GM19468 (cell line): ENCODE measurements at regions not wholly inside any gene's neighbourhood (a gene's known extent, or its start where the extent isn't known, plus 50 kb on each side); places are given as distances from the start of the nearest gene placed in this dataset.

Experiments
- ATAC-seq: cut with Tn5 transposase; IDR thresholded peaks from one replicate; pipeline ENCODE4 v1.9.1; 2021; ENCODE audit warnings: mild to moderate bottlenecking, moderate library complexity, moderate number of reproducible peaks; ENCODE audit not compliant: unreplicated experiment; ENCODE audit errors: extremely low read depth

DNA sequence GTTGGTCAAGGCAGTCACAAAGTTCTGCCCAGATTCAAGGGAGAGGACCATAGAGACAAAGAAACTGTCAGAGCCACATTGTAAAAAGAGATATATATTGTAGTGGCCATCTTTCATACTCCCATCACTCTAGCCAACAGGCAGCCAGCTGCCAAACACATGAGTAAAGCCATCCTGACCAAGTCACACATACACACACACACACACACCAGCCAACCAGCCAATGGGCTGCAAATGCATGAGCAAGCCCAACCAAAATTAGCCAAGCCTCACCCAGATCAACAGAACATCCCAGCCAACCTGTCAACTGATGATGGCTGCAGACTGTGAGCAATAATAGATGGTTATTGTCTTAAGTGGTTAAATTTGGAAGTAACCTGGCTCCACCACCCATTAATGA is 120.7 kb downstream of the SEC16B start:
- no peak for ATAC-seq

DNA sequence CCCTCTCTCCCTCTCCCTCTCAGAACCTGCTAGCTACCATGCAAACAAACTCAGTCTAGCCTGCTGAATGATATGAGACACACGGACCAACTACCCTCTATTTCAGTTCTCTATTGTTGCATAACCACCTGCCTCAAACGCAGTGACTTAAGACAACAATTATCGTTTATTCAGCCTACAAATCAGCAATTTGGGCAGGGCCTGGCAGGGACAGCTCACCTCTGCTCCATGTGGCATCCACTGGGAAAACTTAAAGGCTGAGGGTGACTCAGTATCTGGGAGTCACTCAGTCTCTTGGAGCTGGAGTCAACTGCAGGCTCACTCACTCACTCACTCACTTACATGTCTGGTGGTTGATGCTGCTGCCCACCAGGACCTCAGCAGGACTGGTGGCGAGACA is 121.3 kb downstream of the SEC16B start:
- no peak for ATAC-seq

DNA sequence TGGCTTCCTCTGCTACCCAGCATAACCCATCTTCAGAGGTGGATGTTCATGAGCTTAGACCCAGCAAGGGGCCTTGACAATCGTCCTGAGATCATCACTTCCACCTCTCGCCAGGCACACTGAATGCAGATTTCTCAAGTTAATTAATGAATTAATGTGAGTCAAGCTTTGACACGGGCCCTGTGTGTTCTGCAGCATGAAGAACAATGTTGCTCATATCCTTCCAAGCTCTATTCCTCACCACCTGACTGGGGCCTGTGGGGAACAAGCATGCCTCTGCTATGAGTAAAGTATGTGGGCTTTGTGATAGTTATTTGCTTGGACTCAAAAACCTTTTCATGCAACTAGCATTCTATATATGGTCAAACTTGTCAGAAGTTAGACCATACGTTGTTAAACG is 122.0 kb downstream of the SEC16B start:
- no peak for ATAC-seq

DNA sequence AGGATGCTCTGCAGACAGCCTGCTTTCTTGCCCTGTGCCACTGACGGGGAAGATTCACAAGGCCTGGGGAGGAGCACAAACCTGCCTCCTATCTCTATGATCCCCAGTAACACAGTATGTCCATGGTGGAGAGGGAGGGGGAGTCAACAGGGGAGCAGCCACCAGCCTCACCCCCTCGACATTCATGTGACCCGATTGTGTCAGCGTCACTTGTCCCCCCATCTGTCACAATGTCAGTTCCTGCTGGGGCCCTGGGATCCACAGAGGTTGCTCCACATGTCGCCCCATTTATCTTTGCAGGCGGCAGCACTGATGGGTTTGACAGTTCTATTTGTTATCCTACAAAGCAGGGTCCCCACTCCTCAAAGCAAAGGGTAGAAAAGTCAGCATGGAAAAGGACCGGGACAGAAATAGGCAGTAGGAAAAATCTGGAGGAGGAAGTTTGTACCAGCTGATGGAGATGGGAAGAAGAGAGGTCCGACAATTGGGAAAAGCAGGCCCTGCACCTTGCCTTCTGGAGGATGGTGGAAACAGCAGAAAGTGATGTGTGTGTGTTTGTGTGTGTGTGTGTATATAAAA is 130.9 kb downstream of the SEC16B start:
- ATAC-seq = no peak

DNA sequence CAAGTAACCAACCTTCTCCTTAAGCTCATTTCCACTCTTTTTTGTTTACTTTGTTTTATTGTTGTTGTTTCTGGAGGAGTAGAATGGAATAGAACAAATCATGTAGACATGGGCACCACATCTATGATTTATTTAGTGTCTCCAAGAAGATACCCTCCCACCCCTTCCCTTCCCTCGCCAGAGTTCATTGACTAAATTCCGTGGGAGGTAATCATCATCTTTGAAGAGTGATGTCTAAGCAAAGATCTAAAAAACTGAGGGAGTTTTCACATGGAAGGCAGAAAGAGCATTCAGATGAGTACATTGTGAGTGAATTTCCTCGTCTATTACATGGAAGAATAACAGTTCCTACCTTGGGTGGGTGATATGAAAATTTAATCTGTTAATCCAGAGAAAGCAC is 136.2 kb downstream of the SEC16B start:
- no peak for ATAC-seq

DNA sequence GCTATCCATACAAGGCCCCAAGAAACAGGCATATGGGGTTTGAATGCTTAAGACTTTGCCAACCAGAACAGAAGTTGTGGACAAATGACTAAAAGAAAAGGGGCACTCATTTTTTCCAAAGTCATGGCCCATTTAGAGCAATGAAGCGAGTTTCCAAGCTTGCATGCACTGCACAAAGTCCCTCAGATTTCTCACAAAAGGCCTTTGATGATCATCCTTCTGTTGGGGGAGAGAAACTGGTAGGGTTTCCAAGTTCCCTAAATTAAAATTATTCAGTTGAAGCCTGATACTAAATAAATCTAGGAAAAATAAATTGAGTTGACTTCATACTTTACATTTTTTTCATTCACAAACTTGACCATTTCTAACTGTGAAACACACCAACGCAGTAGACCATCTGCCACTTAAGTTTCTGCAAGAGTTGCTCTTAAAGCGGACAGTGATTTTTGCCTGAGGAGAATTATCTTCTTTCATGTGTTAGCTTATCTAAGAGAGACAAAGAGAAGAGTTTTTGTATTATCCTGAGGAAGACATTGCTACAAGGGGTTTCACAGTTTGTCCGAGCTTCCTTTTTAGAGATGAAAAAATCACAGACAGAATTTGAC is 139.2 kb downstream of the SEC16B start:
- ATAC-seq = no peak

DNA sequence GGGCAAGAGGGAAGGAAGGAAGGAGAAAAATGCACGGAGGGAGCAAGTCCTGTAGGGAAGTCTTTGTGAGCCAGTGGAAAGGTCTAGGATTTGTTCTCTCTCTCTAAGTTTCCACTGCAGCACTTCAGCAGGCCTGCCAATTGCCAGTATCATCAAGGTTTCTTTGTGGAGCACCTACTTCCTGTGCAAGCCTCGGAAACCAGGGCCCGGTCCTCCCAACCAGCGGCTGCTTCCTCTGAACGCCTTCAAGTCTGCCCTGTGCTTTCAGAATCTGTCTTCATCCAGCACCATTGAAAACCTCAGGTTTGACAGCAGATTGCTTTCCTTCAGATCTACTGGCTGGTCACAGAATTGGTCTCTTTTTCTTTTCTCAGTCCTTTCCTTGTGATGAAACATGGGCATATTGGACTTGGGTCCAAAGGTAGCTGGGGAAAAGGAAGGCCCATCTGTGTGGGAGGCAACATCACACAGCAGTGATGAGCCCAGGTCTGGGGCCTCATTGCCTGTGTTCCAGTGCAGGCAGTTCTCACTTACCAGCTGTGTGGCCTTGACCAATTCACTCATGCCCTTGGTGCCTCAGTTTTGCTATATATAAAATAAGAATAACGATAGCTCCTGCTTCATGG is 144.5 kb downstream of the SEC16B start:
- ATAC-seq = no peak

DNA sequence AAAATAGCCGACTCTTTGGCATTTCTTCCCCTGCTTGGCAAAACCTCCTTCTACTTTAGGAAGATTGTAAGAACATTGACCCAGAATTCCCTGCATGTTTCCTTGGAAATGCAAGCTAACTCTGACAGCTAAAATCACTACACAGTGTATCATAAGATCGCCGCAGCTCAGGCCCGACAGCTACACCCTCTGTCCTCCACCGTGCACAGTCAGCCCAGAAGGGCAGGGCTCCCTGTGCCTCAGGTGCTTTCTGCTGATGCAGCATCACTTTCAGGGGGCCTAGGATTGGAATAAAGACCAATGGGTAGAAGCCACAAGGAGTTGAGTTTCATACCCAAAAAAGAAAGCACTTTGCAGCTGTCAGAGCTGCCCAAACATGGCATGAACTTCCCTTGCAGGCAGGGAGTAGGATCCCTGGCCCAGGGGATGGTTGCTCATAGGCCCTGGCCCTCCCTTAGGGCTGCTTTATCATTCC is 145.3 kb downstream of the SEC16B start:
- no peak for ATAC-seq

DNA sequence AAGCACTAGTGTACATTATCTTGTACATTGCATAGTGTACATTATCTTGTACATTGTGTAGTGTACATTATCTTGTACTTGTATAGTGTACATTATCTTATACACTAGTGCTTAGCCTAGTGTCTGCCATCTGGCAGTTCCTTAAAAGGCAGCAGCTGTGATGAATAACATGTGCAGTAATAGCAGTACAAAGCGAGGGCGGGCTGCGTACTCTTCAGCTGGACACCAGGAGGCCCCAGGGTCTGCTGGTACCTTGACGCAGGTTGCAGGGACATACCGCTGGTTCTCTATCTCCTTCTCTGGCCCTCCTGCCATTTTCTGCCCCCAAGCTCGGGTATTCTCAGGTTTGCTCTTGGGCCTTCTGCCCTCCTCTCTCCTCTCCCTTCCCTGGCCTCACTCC is 149.6 kb downstream of the SEC16B start:
- ATAC-seq = no peak

DNA sequence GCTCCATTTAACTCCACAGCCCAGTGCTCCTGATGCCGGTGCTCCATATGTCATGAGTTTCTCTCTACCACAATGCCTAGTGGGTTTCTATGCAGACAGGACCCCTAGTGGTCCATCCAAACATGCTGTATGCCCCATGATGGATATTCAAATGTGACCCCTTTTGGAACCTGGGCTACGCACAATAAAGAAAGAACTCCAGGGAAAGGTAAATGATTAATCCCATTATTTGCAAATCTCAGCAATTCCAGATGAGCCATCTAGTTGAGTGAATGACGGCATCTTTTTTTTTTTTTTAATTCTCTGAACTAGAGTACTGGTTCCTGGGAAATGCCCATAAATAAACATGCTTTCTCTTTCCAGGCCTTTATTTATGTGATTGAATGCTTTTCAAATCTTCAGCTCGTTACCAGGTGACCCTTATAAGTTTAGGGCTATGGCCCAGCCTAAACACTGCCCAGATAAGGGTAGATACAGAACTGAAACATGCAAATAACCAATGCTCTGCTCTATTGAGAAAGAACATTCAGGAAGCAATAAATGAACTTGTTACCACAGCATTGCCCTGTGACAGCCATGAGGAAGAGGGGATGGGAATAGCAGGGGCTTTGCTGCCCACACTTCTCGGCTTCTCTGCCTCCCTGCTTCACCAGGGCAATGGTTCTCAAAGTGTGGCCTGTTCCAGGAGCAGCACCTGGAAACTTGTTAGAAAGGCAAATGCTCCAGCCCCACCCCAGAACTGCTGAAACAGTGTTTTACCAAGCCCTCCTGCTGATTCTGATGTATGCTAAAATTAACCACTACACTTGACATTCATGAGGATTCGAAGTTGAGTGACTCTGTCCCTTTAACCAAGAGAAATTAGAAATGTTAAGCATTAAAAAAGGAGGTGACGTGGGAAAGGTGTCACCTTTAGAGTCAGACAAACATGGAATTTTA is 151.7 kb downstream of the SEC16B start:
- ATAC-seq = peak; percentile 75

DNA sequence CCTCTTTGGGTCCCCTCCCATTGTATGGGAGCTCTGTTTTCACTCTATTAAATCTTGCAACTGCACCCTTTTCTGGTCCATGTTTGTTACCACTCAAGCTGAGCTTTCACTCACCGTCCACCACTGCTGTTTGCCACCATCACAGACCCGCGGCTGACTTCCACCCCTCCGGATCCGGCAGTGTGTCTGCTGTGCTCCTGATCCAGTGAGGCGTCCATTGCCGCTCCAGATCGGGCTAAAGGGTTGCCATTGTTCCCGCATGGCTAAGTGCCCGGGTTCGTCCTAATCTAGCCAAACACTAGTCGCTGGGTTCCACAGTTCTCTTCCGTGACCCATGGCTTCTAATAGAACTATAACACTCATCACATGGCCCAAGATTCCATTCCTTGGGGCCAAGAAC is 157.2 kb downstream of the SEC16B start:
- no peak for ATAC-seq

DNA sequence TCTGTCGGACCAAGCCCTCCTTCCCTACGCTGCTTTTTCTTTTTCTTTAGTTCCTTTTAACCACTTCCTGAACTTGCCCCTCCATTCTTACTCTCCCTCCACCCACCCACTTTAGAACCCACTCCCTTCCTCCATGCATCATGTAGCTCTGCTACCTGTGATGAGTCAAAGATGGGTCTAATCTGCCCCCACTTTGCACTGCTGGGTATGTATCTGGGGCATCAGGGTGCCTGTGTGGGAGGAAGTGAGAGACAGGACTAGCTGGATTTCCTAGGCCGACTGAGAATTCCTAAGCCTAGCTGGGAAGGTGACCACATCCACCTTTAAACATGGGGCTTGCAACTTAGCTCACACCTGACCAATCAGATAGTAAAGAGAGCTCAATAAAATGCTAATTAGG is 157.7 kb downstream of the SEC16B start:
- no peak for ATAC-seq

DNA sequence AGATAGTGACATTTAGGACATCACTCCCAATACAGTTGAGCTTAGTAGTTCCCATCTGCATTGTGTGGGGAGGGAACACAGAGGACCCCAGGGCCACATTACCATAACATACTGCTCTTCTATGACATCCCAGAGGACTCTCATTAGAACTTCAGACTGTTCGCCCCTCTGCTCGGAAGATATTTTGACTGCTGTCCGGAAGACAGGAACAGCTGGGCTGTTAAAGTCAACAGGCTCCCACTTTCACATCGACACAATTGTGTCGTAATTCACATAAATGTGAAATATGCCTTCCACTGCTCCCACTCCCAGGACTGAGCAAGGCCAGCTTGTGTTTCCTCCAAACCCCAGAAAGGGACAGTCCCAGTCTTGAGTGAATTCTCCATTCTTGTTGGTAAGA is 158.4 kb downstream of the SEC16B start:
- no peak for ATAC-seq

DNA sequence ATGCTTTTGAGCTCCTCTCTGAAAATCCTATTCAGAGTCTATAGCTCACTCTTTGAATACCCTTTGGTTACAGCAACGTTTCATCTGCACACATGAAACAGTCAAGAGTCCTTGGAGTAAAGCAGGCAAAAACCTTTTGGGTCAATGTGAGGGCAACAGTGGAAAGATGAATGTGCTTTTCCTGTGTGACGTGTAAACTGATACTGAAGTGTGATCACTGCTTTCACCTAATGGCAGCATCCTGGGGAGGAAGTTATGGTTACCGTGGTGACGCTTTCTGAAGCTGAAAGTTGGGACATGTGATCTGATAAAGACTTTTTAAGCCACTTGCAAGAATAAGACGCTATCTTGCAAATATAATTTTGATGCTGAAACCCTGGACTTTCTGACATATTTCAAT is 160.0 kb downstream of the SEC16B start:
- ATAC-seq = no peak

DNA sequence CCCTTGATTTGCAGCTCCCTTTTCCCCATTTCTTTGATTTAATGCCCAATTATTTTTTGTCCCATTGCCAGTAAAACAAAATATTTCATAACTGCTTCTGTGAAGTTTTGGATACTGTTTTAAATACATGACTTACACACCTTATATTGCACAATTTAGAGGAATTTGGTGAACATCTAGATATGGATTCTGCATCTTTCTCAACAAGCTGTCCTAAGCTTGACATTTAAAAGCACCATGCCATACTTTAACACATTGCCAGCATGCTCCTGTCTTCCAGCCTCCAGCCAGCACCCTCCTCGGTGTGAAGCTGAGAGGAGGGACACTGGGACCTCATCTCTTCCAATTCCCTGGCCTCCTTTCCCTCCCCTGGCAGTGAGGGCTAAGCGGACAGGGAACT is 167.6 kb downstream of the SEC16B start:
- no peak for ATAC-seq

DNA sequence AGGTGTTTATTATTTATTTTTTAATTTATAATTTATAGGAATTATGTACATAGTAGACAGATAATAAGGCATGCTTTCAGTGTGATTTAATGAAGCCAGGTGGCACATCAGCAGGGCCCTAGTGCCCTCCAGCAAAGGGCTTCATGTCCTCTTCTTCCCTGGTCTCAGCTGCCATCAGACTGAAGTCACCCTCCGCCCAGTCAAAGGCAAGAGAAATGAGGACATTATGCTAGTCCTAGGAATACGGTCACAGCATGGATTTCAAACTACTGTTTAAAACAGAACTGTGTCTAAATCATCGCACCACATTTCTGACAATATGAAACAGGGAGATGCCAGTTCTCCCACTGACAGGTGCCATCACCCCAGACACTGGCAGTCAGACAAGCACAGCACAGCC is 168.1 kb downstream of the SEC16B start:
- no peak for ATAC-seq

DNA sequence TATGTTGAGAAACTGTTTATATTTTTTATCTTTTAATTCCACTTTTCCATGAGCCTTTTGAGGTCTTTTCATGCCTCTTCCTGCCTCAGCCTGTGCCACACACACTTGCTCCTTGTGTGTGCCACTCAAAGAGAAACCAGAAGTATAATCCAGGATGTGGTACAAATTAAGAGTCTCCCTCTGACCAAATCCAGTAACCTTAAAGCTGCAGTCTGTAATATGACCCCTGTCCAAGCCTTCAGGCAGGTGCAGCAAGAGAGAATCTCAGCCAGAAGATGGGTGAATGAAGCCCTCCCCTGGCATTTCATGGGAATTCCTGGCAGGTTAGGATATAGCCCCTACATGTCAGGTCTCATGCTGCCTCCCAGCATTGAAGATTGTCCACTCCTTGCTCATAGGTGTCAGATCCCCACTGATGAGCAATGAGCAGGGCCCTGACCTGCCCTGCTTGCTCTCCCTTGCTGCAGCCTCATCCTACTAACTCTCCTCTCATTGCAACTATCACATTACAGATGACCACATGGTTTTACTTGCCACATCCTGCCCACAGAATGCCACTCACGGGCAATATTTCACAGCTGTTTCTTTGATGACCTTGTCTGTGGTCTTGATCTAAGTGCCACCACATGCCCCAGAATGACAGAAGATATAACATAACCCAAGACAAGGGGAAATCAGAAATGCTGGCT is 169.3 kb downstream of the SEC16B start:
- ATAC-seq = peak; percentile 35

DNA sequence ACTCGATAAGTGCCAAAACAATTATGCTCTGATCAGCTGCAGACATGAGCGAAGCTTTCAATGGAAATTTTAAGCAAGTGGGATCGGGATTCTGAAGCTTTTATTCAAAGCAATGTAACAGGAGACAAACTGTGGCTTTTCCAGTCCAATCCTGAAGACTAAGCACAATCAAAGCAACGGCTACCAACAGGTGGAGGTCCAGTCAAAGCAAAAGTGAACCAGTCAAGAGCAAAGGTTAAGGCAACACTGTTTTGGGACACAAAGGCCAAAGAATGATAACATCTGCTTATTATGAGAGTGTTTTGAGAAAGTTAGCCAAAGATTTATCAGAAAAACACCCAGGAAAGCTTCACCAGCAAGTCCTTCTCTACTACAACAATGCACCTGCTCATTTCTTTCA is 170.1 kb downstream of the SEC16B start:
- ATAC-seq = no peak

DNA sequence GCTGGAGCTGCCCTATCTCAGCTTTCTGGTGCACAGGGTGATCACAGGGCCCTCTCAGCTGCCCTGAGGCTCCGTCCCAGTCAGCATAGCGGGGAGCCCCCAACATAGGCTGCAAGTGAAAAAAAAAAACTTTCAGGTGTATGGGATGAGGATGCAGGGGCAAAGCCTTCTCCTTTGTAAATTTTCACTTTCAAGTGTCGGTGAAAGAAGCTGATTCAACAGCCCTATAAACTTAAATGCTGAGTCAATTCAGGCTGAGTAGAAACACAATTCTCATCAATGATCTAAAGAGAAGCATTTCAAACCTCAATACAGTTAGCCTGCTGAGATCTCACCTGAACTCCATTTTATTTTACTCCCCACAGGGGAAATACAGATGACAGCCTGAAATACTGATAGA is 171.2 kb downstream of the SEC16B start:
- ATAC-seq = no peak

DNA sequence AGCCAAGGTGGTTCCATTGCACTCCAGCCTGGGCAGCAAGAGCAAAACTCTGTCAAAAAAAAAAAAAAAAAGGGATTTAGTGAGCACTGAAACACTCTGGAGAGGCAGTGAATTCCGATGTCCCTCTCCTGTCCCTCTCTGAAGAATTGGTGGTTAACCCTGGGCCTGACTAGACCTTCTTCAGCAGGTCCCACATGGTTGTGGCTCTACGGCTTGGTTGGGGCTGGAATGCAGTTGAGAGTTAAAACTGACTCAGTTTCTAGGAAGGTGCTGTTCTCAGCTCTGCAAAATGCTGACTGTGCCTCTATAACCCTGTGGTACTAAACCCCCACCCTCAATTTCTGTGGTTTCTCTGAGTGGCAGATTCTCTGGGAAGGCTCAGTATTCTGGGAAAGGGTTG is 173.3 kb downstream of the SEC16B start:
- ATAC-seq = no peak
